Uterus (tissue), 3 donors: ENCODE measurements at regions not wholly inside any gene's neighbourhood (a gene's known extent, or its start where the extent isn't known, plus 50 kb on each side); places are given as distances from the start of the nearest gene placed in this dataset.

Experiments
- DNase-seq, 2 donors: peaks; one replicate each; pipeline ENCODE4 v3.0.0-alpha.2; 2019 to 2020
- H3K27ac ChIP-seq, 2 donors: fragments of 200-600 bp; sonication (generic); 1 replicate in 1 of 2; 2 replicates in 1 of 2; pipeline ENCODE4 v1.5.1; 2016 to 2018
- H3K27me3 ChIP-seq, 2 donors: fragments of 200-600 bp; sonication (generic); one replicate each; pipeline ENCODE4 v1.5.1; 2018 to 2019; ENCODE audit warnings: control low read depth in 1 of 2
- H3K36me3 ChIP-seq, 2 donors: fragments of 200-600 bp; sonication (generic); one replicate each; pipeline ENCODE4 v1.5.1; 2019; ENCODE audit warnings: control low read depth in 1 of 2
- H3K4me1 ChIP-seq, 2 donors: fragments of 200-600 bp; sonication (generic); one replicate each; pipeline ENCODE4 v1.5.1; 2018 to 2019; ENCODE audit warnings: control low read depth in 1 of 2
- H3K4me3 ChIP-seq, 2 donors: fragments of 200-600 bp; sonication (generic); 1 replicate in 1 of 2; 2 replicates in 1 of 2; pipeline ENCODE4 v1.5.1; 2018 to 2019; ENCODE audit warnings: mild to moderate bottlenecking in 1 of 2
- H3K9me3 ChIP-seq, 2 donors: fragments of 200-600 bp; sonication (generic); one replicate each; pipeline ENCODE4 v1.5.1; 2019; ENCODE audit warnings: control low read depth in 1 of 2
- POLR2A ChIP-seq, 2 donors: fragments of 450-650 bp; IDR thresholded peaks; one replicate each; pipeline ENCODE4 v1.6.1; 2016; ENCODE audit warnings: antibody characterized with exemption in 2 of 2, mild to moderate bottlenecking in 1 of 2, moderate library complexity in 1 of 2
- intact Hi-C: fragments of 100-400 bp; cut with DNase I; formaldehyde crosslinking; loops from one replicate; pipeline ENCODE4 v1.15.1; 2023; ENCODE audit warnings: low total_unique reads
- TF ChIP-seq, protein P1 (sequence below), 4 experiments: fragments of 200-600 bp in 2 of 4; fragments of 450-650 bp in 2 of 4; sonication (generic) in 2 of 4; IDR thresholded peaks; one replicate each; pipeline ENCODE4 v1.5.1; 2016 to 2019; ENCODE audit warnings: antibody characterized with exemption in 4 of 4, mild to moderate bottlenecking in 2 of 4, moderate library complexity in 1 of 4
- donor health status: DM: yes; HTN: yes; CAD: no.

DNA sequence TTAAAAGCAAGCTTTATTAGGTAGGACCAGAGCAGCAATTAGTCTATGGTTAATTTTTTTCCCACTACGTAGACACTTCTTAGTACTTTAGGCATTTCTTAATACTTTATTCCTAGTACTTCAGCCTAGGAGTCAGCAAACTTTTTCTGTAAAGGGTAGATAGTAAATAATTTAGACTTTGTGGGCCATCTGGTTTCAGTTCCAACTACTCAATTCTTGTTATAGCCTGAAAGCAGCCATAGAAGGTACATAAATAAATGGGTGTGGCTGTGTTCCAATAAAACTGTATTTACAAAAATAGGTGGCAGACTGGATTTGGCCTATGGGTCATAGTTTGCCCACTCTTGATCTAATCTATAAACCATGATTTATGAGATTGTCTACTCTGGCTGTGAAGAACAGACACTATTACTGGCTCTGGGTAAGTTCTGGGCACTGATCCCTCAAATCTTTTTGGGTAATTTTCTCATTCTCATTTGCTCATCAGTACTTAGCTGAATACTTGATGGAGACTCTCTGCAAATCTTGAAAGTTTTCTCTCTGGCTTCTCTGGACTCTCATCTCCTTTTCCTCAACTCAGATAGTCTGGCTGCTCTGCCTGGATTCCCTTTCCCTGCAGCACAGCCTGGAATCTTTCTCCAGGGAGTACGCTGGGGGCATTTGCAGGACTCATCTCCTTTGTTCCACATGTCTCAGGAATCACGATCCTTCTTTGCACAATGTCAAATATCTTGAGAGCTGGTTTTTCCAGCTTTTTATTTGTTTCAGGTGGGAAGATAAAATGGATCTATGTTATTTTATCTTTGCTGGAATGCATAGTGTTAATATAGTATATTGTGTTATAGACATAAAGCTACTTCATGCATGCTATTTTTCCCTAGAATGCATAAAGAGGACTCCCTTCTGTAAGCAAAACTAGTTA lies 524.8 kb upstream of the TBL1XR1 start:
- intact Hi-C loops, result no loop called here
- Histone ChIP-seq H3K27ac (peak overlapping the region; percentile 3 to 11), H3K4me3 (no peak overlapping the region), H3K27me3 (no peaks in the 10 kb centered on the region), H3K9me3 (no peaks in the 10 kb centered on the region), H3K36me3 (no peaks in the 10 kb centered on the region), H3K4me1 (peaks cover 0 to 3% of the 10 kb centered on the region in 2 donors)
- DNase-seq, result no peak
- TF ChIP-seq, protein P1, sequence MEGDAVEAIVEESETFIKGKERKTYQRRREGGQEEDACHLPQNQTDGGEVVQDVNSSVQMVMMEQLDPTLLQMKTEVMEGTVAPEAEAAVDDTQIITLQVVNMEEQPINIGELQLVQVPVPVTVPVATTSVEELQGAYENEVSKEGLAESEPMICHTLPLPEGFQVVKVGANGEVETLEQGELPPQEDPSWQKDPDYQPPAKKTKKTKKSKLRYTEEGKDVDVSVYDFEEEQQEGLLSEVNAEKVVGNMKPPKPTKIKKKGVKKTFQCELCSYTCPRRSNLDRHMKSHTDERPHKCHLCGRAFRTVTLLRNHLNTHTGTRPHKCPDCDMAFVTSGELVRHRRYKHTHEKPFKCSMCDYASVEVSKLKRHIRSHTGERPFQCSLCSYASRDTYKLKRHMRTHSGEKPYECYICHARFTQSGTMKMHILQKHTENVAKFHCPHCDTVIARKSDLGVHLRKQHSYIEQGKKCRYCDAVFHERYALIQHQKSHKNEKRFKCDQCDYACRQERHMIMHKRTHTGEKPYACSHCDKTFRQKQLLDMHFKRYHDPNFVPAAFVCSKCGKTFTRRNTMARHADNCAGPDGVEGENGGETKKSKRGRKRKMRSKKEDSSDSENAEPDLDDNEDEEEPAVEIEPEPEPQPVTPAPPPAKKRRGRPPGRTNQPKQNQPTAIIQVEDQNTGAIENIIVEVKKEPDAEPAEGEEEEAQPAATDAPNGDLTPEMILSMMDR (IDR thresholded peaks at IDR 0.05), result no peak
- no peak for TF ChIP-seq POLR2A (IDR thresholded peaks at IDR 0.05)

DNA sequence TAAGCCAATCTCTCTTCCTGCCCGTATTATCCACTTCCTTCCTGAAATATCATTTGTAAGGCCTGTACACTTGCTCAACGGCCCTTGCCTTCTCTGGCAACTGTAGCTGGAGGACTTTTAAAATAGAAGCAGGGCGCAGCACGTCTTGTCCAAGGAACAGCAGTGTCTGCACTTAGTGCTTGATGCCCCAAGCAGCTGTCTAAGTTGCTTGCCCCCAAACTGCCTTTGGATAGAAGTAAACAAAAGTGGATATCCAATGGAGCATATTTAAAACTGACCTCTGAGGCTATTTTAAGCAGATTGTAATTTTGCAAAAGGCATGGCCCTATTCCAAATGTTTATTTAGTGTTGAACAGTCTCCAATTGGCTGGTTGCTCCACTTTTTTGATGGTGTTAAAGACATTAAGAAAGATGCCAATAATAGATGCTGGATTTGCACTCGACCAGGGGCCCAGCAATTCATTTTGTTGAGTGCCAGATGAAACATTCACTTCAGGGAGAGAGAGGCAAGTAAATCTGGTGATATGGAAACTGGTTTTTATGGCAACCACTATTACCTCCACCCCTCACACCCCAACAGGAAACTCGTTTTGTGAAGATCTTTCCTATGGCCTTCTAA lies 526.8 kb upstream of the TBL1XR1 start:
- Histone ChIP-seq H3K4me1 (peaks cover 0 to 3% of the 10 kb centered on the region in 2 donors), H3K27ac (peak overlapping the region; percentile 4 to 14), H3K36me3 (no peaks in the 10 kb centered on the region), H3K9me3 (no peaks in the 10 kb centered on the region), H3K27me3 (no peaks in the 10 kb centered on the region), H3K4me3 (no peak overlapping the region)
- TF ChIP-seq POLR2A (IDR thresholded peaks at IDR 0.05), result no peak
- TF ChIP-seq, protein P1 (IDR thresholded peaks at IDR 0.05), result no peak
- intact Hi-C loops, result no loop called here
- DNase-seq, result peak; percentile 43 to 54

DNA sequence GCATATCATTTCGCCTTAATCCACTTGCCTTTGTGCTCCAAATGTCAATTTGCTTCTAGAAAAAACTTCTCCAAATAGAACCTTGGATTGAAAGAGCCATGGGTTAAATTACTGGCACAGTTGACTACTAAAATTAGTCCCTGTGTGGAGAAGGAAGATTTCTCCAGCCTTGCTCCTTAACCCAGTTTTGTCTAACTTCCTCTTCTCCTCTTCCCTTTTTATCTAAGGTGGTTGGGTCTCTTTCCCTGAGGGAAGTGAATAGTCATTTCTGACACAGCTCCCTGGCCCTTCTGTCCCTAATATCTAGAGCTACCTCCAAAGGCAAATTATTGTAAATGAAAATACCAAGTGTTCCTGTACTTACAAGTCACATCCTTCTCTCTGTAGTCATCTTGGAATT lies 527.9 kb upstream of the TBL1XR1 start:
- H3K9me3 ChIP-seq, result no peaks in the 10 kb centered on the region
- peaks cover 2 to 3% of the 10 kb centered on the region in 2 donors for H3K4me1 ChIP-seq
- DNase-seq, result no peak
- no peak overlapping the region for H3K27ac ChIP-seq
- no peaks in the 10 kb centered on the region for H3K27me3 ChIP-seq
- TF ChIP-seq, protein P1 (IDR thresholded peaks at IDR 0.05), result no peak
- TF ChIP-seq POLR2A (IDR thresholded peaks at IDR 0.05), result no peak
- intact Hi-C loops, result no loop called here
- H3K36me3 ChIP-seq, result no peaks in the 10 kb centered on the region
- no peak overlapping the region for H3K4me3 ChIP-seq

DNA sequence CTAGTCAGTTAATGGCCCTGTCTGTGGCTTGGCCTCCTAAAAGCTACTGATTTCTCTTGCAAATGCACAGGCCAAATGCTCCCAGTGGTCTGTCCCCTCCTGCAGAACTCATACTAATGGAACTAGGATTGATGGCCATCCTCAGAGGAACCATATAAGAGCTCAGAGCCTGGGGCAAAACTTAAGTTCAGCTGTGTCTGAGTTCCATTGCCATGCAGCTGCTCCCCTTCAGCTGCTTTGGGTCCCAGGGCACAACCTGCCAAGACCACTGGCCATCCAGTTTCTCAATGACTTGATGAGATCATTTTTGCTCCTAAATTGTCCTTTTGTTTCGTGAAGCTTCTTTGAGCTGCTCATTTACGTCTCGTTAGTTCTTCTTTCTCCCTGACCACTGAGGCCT lies 529.5 kb upstream of the TBL1XR1 start:
- Histone ChIP-seq H3K4me3 (no peak overlapping the region), H3K9me3 (no peaks in the 10 kb centered on the region), H3K27ac (no peak overlapping the region), H3K4me1 (peaks cover 3 to 4% of the 10 kb centered on the region in 2 donors), H3K36me3 (no peaks in the 10 kb centered on the region), H3K27me3 (no peaks in the 10 kb centered on the region)
- TF ChIP-seq, protein P1 (IDR thresholded peaks at IDR 0.05), result no peak
- TF ChIP-seq POLR2A (IDR thresholded peaks at IDR 0.05), result no peak
- intact Hi-C loops, result no loop called here
- no peak for DNase-seq
